NCI-H1436 treated with DMSO at 0.1 percent for 48 hours (cell line): ENCODE measurements at regions not wholly inside any gene's neighbourhood (a gene's known extent, or its start where the extent isn't known, plus 50 kb on each side); places are given as distances from the start of the nearest gene placed in this dataset.

Source experiments
- DNase-seq: peaks from one replicate; lab custom pipeline; 2025; lab: John Stamatoyannopoulos, UW

DNA sequence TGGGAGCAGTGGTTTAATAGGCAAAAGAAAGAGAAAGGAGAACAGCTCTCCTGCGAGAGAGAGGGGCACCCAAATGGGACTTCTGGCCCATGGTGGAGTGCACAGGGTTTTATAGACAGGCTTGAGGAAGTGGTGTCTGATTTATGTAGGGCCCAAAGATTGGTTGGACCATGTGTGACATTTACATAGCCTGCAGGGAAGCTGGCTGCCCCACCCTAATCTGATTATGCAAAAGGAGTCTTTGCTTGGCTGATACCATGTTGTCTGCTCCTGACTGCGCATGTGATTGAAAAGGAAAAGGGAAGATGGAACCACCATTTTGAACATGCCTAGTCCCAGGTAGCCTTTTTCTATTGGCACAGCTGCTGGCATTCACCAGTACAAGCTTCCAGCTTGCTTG is 100.0 kb upstream of the DIPK2B start:
- no peak for DNase-seq

DNA sequence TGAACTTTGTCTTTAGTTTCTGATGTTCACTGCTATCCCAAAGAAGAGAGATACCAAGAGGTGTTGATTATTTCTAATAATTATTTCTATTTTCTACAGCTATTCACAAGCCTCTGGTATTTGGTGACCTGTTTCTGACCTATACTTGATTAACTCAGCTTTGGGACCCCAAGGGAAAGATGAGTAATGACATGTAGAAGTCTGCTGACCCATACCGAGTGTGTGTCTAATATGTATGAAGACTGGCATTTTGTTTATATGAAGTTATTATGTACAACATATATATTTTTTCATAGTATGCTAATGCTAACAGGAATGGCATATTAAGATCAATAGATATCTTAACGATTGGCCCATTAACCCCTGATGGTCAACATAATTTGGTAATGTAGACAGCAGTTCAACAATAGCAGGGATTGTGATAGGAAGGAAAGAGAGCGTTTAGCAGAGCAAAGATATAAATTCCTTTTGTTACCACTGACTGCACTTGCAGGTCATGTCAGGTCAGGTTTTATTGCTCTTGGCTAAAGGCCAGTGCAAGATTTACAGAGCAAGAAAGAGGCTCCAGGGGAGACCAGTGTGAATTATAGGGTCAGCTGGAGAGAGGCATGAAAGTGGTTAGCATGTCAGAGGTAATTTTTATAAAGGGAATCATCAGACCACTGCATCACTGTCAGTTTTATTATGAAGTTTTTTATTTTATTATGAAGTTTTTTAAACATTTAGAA is 94.7 kb upstream of the DIPK2B start:
- no peak for DNase-seq

DNA sequence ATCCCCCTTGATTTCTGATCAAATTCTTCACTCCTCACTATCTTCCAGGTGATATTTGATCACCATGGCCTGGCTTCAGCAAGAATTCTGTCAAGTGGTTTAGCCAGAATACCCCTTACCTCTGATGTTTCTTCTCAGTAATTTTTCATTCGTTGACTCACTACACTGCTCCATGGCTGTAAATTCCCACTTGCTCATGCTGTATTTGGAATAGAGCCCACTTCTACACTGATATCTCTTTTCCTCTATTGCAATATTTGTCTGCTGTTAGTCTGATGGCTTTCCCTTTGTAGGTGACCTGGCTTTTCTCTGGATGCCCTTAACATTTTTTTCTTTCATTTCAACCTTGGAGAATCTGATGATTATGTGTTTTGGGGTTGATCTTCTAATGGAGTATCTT is 73.9 kb upstream of the DIPK2B start:
- DNase-seq = no peak

DNA sequence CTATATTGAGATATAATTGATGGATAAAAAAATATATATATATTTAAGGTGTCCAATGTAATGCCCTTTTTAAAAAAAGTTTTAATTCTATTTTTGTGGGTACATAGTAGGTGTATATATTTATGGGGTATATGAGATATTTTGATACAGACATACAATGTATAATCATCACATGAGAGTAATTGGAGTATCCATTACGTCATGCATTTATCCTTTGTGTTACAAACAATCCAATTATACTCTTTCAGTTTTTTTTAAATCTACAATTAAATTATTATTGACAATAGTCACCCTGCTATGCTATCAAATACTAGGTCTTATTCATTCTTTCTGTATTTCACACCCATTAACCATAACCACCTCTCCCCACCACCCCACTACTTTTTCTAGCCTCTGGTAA is 66.3 kb upstream of the DIPK2B start:
- no peak for DNase-seq

DNA sequence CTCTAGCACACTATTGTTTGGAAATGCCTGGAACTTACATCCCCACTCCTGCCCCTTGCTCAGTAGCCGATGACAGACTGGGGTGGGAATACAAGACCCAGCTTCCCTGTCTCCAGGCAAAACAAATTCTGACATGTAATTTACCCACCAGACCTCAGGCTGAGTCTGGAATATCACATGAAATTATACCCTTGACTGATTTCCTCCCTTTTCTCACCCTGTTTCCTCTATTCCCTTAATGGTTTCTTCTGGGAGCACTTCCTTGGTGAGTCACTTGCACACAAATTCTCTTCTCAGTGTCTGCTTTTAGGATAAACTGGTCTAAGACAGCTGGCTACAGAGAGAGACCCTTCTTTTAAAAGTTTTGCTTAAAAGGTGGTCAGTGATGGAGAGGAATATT is 65.8 kb upstream of the DIPK2B start:
- DNase-seq = no peak

DNA sequence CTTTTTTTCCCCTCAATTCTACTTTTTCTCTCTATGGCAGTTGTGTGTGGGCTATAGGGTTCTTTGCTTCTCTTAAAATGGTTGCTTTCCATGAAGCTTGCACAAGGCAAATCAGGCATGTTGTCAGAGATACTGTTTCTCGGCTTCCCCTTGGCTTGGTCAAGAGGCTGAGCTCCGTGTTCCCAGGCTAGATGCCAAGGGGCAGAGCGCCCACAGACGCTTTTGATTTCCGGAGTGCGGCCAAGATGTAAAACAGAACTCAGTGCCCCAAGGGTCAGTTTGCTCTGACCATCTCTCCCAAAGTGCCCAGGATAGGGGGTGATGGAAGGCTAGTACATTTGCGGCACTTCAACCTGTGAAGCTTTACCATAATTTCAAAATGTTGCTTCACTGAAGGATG is 64.2 kb upstream of the DIPK2B start:
- no peak for DNase-seq

DNA sequence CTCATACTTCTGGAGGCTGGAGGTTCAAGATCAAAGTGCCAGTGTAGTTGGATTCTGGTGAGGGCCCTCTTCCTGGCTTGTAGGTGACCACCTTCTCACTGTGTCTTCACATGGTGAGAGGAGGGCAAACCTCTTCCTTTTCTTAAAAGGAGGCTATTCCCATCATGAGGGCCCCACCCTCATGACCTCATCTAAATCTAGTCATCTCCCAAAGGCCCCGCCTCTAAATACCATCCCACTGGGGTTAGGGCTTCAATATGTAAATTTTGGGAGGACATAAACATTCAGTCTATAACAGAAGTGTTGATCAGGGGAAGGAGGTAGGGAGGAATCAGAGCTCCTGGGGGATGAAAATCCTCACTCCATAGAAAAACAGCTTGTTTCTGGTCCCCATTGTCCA is 60.8 kb upstream of the DIPK2B start:
- DNase-seq = no peak

DNA sequence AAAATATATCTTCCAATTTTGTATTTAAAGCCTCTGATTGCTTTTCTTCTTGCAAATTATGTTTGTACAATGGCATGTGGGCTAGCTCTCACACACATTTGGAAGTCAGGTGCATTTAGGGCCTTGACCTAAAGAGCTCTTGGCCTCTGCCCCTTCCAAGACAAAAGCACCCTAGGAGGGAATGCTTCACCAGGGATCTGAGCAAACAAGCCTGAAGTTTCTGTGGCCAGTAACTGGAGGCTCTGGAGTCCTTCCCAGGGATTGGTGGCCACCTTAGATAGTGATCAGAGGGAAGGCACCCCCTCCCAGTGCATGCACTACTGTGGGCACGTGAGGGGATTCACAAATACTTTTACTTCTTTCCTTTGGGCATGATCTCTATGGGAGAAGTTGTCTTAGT is 60.3 kb upstream of the DIPK2B start:
- DNase-seq = no peak

DNA sequence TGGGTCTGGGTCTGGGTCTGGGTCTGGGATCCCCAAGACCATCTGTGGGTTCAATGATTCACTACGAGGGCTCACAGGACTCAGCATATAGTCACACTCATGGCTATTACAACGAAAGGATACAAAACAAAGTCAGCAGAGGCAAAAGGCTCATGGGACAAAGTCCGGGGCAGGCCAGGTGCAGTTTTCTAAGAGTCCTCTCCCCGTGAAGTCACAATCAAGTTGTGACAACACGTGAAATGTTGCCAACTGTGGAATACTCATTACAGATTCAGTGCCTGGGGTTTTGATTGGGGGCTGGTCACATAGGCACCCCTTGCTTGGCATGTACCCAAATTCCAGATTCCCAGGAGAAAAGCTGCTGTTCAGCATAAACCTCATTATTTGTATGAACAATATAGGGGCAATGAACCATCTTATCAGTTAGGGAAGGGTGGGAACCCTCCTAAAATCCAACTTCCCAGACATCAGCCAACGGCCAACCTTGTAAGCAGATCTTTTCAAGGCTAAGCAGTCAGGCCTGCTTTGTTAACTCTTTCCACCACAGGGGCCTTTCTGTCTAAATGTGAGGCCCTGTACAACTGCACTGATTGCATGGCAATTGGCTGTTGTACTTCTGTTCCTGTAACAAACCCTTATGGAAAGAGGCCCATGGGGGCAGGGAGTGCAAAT is 58.2 kb upstream of the DIPK2B start:
- DNase-seq = no peak
